ENCODE measurements at regions not wholly inside any gene's neighbourhood (a gene's known extent, or its start where the extent isn't known, plus 50 kb on each side); places are given as distances from the start of the nearest gene placed in this dataset.

DNA sequence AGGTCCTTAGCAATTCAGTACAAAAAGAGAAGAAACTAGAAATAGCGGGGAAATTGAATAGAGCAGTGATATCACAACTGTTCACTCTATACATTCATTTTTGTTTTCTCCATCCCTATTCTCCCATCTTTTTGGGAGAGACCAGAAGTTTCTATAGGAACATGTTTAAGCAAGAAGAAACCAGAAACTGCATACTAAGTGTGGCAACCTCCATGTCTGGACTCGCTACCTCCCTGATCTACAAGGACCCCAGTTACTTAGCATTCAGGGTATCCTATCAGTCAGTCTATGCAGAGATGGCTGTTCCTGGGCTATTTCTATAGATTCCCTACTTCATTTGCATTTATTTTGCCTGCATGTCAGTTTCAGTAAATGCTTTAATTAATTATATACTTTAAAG lies 178.6 kb downstream of the PHLDA1 start:
- DNase-seq, result no peak
- Histone ChIP-seq H3K4me3 (no peak overlapping the region), H3K4me1 (peaks cover 26% of the 10 kb centered on the region), H3K9me3 (replicated peaks) (no peaks in the 10 kb centered on the region), H3K27ac (no peak overlapping the region), H3K27me3 (no peaks in the 10 kb centered on the region), H3K36me3 (no peaks in the 10 kb centered on the region)

DNA sequence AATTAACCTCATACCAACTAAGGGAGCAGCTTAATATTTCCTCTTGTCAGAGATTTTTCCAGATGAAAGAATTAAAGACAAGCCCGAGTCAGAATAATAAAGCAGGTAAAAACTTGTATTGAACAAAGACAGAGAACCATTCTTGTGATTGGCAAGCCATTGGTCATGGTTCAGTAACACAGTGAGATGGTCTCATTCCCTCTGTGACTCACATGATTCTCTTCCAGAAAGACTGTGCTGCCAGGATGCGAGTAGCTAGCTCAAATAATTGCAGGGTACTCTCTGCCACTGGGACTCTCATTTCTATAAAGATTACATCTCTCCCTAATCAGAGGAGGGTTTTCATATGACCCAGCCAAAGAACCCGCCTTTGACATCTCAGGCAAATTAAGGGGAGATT lies 179.4 kb downstream of the PHLDA1 start:
- 0 out of 2 replicates have a peak, but pooled peaks cover 1% of the 10 kb centered on the region for H3K9me3 ChIP-seq (replicated peaks)
- no peak overlapping the region for H3K4me3 ChIP-seq
- H3K27me3 ChIP-seq, result no peaks in the 10 kb centered on the region
- H3K27ac ChIP-seq, result no peak overlapping the region
- no peaks in the 10 kb centered on the region for H3K36me3 ChIP-seq
- peaks cover 27% of the 10 kb centered on the region for H3K4me1 ChIP-seq
- no peak for DNase-seq

DNA sequence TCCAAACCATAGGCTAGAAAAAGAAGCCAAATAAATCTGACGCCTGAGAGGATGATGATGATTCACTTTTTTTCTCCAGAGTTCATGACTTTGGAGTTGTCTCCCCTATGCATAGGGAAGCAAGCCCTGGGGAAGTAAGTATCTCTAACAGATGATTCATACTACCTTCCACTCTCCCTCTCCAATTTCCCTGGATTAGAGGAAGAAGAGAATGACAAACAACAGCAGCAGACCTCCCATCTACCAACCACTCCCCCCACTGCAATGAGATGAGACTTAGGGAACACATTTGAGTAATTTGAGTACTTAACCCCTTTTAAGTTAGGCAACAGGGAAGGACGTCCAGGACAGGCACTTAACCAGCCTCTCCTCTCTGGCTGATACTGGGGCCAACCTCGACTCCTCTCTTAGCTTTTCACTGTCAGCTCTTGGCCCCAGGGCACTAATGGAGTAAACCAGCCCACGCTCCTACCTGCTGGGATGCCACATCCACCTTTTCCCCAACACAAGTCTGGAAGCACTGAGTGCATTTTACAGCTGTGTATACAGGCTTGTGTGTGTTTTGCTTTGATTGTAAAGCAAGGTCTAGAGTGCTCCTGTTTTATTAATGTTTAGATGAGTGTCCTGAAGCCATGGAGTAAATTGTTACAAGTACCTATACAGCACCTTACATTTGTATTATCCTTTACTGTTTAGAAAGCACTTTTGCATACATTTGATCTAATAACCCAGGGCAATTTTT lies 180.7 kb downstream of the PHLDA1 start:
- Histone ChIP-seq H3K27me3 (no peaks in the 10 kb centered on the region), H3K4me3 (no peak overlapping the region), H3K9me3 (replicated peaks) (0 out of 2 replicates have a peak, but pooled peaks cover 2% of the 10 kb centered on the region), H3K36me3 (no peaks in the 10 kb centered on the region), H3K4me1 (peaks cover 27% of the 10 kb centered on the region), H3K27ac (no peak overlapping the region)
- DNase-seq, result peak; percentile 38 to 76

DNA sequence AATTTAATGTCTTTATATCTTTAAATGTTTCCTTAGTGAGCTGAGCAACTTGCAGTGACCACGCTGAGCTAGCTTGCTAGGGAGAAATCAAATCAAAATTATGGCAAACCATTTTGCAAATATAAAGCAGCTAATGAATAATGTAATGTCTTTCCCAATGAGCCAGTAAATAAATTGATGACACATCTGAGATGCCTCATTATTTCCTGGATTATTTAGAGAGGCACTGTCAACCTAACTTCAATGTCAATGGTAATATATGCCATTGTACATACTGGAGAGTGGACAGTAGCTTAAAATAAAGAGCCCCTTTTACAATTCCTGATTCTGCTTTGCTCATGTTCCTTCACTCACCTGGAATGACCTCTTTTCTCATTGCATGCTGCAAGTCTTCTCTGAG lies 182.6 kb downstream of the PHLDA1 start:
- Histone ChIP-seq H3K4me3 (no peak overlapping the region), H3K27me3 (no peaks in the 10 kb centered on the region), H3K36me3 (no peaks in the 10 kb centered on the region), H3K27ac (no peak overlapping the region; the same call in 1 of the 2 replicates), H3K4me1 (peaks cover 27% of the 10 kb centered on the region), H3K9me3 (replicated peaks) (0 out of 2 replicates have a peak, but pooled peaks cover 4% of the 10 kb centered on the region)
- no peak for DNase-seq

DNA sequence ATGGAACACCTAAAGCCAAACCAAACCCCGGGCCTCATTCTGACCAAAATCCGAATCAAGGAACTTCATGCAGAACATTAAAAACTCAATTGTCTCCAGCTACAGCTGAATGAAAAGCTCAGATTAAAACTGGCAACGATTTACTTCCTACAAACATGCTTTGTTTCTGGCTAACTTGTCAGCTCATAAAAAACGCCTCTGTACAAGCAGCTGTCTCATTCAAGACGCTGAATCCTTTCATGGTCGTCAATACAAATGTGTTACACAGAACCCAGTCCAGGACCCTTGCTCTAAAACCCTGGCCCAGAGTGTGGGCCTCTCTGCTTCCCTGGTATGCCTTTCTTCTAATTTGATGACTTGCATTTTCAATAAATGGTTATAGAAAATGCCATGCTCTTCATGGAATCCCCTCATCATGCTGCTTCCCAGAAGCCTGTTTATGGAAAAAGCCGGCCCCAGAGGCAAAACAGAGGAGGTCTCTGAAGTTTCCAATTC lies 183.1 kb downstream of the PHLDA1 start:
- Histone ChIP-seq H3K27me3 (no peaks in the 10 kb centered on the region), H3K27ac (peak overlapping the region; percentile 13), H3K36me3 (no peaks in the 10 kb centered on the region), H3K9me3 (replicated peaks) (0 out of 2 replicates have a peak, but pooled peaks cover 5% of the 10 kb centered on the region), H3K4me3 (no peak overlapping the region; the same call in 1 of the 2 replicates), H3K4me1 (peaks cover 27% of the 10 kb centered on the region)
- peak in 1 of 2 experiments; percentile 47 for DNase-seq

DNA sequence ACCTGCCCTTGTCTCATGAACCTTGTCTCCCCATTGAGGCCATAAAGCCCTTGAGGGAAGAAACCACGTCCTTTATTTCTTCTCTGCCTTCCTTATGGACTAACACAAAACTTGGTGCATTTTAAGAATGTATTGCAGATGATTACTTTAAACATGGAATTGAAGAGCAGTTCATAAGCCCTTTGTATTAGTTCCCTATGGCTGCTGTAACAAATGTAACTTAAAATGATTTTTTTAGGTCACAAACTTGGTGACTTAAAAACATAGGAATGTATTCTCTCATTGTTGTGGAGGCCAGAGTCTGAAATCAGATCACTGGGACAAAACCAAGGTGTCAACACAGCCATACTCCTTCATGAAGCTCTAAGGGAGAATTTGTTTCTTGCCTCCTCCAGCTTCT lies 185.5 kb downstream of the PHLDA1 start:
- no peak for DNase-seq
- Histone ChIP-seq H3K4me3 (no peak overlapping the region), H3K27me3 (no peaks in the 10 kb centered on the region), H3K36me3 (no peaks in the 10 kb centered on the region), H3K27ac (no peak overlapping the region), H3K4me1 (peaks cover 21% of the 10 kb centered on the region), H3K9me3 (replicated peaks) (0 out of 2 replicates have a peak, but pooled peaks cover 5% of the 10 kb centered on the region)

DNA sequence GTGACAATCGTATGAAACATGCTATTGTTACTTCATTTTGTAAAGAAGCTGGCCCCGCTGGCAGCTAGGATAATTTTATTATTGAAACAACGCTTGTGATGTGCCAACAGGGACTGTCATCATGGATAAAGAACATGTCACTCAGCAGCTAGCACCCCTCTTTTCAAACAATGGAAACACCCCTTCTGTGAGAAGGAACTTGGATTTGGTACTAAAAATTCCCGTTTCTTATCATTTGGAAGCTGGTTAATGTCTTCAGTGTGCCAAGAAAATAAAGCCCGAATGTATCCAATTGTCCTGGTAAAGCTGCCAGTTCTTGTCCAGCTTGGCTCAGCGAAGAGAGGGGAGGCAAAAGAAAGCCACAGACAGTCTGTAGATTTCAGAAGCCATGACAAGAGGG lies 186.6 kb downstream of the PHLDA1 start:
- DNase-seq, result no peak
- peaks cover 12% of the 10 kb centered on the region for H3K4me1 ChIP-seq
- 0 out of 2 replicates have a peak, but pooled peaks cover 5% of the 10 kb centered on the region for H3K9me3 ChIP-seq (replicated peaks)
- H3K27ac ChIP-seq, result no peak overlapping the region
- H3K36me3 ChIP-seq, result no peaks in the 10 kb centered on the region
- no peak overlapping the region for H3K4me3 ChIP-seq
- no peaks in the 10 kb centered on the region for H3K27me3 ChIP-seq

DNA sequence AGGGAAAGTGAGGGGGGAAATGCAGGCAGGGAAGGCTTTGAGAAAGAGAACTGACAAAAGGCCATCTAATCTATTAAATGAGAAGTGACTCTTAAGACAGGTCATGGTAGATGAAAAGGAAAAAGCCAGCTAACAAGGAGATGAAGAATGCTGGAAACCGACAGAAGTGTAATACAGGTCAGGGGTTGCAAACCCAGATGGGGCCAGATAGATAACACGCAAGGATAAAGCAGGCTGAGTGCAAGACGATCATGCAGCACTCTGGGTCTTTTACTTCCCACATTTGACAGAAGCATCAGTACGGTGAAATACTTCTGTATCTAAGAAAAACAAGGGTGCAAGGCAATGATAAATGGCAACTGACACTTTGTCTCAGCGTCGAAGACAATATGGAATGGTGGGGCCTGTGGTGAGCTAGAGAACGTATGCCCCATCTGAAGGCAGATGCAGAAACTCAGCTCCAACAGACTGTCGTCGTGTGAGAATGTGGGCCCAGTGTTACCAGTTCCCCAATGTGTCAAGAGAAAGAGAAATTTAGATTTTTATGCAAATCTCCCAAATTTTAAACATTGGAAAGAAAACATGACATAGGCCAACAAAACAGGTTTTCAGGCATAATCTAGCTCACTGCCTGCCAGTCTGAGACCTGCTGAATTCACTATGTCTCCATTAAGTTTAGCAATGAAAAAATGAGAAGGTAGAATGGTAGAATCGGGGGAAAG lies 187.4 kb downstream of the PHLDA1 start:
- peaks cover 11% of the 10 kb centered on the region for H3K4me1 ChIP-seq
- H3K9me3 ChIP-seq (replicated peaks), result 0 out of 2 replicates have a peak, but pooled peaks cover 5% of the 10 kb centered on the region
- no peaks in the 10 kb centered on the region for H3K27me3 ChIP-seq
- DNase-seq, result no peak
- H3K36me3 ChIP-seq, result no peaks in the 10 kb centered on the region
- no peak overlapping the region for H3K27ac ChIP-seq
- H3K4me3 ChIP-seq, result no peak overlapping the region

DNA sequence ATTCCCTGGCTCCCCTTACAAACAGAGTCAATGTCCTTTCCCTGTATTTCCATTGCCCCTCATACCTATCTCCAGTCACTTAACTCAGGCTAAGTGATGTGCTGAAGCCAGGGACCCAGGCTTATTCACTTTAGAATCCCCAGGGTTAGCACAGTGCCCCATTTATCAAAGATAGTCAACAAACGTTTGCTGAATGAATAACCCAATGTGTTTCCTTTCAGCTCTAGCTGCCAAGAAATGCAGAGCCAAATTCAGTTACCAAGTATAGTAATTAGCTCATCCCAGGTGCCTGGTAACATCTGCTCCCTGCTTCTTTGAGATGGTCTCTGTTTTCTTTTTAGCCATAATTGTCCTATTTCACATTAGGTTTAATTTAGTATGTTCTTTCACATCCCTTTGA lies 189.5 kb downstream of the PHLDA1 start:
- Histone ChIP-seq H3K36me3 (no peaks in the 10 kb centered on the region), H3K4me1 (peaks cover 10% of the 10 kb centered on the region), H3K27me3 (no peaks in the 10 kb centered on the region), H3K9me3 (replicated peaks) (0 out of 2 replicates have a peak, but pooled peaks cover 3% of the 10 kb centered on the region), H3K4me3 (no peak overlapping the region), H3K27ac (no peak overlapping the region)
- no peak for DNase-seq

DNA sequence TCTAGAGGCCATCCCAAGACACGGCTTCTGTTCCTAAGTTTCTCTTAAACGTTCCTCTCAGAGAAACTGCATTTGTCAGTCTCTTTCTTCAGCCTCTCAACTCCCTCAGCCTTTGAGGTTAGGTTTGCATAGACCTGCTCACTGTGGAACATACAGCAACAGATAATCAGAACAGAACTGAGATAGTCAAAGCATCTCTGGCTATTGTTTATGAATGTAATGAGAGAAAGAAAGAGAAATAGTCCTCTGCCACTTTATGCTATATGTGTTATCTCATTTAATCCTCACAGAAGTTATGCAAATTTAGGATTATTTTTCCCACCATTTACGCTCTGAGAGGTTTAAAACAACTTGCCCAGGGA lies 190.6 kb downstream of the PHLDA1 start:
- DNase-seq, result no peak
- Histone ChIP-seq H3K9me3 (replicated peaks) (0 out of 2 replicates have a peak, but pooled peaks cover 2% of the 10 kb centered on the region), H3K4me3 (no peak overlapping the region), H3K4me1 (peaks cover 22% of the 10 kb centered on the region), H3K27ac (no peak overlapping the region), H3K27me3 (no peaks in the 10 kb centered on the region), H3K36me3 (no peaks in the 10 kb centered on the region)

DNA sequence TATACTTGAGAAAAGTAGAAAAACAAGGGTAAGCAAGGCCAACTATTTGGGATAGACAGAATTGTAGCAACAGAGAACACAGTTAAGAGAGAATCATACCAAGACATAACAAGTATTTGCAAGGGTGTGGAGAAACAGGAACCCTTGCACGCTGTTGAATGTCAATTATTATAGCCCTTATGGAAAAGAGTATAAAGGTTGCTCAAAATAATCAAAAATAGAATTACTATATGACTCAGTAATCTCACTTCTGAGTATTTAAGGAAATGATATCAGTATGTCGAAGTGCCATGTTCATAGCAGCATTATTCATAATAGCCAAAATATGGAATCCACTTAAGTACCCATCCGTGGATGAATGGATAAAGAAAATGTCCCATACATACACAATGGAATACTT lies 193.3 kb downstream of the PHLDA1 start:
- no peak overlapping the region for H3K27ac ChIP-seq
- DNase-seq, result no peak
- H3K9me3 ChIP-seq (replicated peaks), result no peaks in the 10 kb centered on the region
- H3K4me1 ChIP-seq, result peaks cover 23% of the 10 kb centered on the region
- no peak overlapping the region for H3K4me3 ChIP-seq
- no peaks in the 10 kb centered on the region for H3K27me3 ChIP-seq
- no peaks in the 10 kb centered on the region for H3K36me3 ChIP-seq

DNA sequence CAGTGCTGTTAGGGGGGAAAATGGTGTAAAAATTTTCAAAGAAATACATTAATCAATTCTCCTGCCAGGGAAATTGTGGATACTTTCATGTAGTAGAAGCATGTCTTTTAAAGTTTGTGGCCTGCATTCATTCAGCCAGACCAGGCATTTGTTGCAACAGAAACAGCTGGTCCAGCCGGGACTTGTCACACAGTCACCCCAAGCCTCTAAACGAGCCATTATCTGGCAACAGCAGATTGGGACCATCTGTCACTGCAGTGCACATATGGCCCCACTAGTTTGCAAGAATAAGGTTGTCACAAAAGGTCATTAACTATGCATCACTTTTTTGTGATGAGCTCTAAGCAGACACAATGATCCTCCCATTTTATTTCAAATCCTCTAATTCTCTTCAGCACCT lies 193.9 kb downstream of the PHLDA1 start:
- no peaks in the 10 kb centered on the region for H3K27me3 ChIP-seq
- DNase-seq, result peak; percentile 51 to 75
- H3K36me3 ChIP-seq, result no peaks in the 10 kb centered on the region
- H3K4me1 ChIP-seq, result peaks cover 23% of the 10 kb centered on the region
- no peak overlapping the region for H3K27ac ChIP-seq
- no peak overlapping the region for H3K4me3 ChIP-seq
- H3K9me3 ChIP-seq (replicated peaks), result no peaks in the 10 kb centered on the region

DNA sequence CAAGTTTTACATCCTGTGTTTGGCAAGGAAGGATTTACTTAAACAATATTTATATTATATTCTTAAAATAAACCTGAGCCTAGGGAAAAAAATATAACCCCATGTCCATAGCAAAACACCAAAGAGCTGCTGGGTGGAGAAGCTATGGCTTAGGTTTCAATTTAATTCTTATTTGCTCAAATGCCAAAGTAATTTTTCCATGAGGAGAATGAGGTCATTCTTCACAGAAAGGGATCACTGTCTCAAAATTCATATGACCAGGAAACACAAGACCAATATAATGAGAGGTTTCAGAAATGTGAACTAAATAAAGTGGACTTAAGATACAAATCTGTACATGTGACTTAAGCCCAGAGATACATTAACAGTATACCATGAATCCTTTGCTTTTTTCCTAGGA lies 195.0 kb downstream of the PHLDA1 start:
- no peaks in the 10 kb centered on the region for H3K36me3 ChIP-seq
- no peaks in the 10 kb centered on the region for H3K9me3 ChIP-seq (replicated peaks)
- H3K4me1 ChIP-seq, result peaks cover 25% of the 10 kb centered on the region
- H3K4me3 ChIP-seq, result no peak overlapping the region
- H3K27ac ChIP-seq, result no peak overlapping the region
- no peaks in the 10 kb centered on the region for H3K27me3 ChIP-seq
- DNase-seq, result peak in 1 of 2 experiments; percentile 38

DNA sequence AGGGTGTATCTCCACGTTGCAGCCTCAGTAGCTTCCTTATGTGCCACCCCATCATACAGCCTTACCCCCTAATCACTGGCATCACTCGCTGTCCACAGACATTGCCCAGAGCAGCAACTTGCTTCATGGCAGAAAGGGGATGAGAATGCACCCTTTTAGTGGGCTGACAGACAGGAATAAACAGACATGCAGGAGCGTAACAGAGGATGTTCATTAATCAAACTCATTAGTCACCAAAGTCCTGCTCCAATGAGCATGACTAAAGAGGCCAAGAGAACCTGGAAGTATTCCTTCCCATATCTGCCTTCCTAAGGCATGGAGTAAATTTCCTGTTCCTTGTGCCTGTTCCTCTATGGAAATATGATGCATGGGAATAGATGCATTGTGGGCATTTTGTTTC lies 197.0 kb downstream of the PHLDA1 start:
- no peaks in the 10 kb centered on the region for H3K9me3 ChIP-seq (replicated peaks)
- H3K4me1 ChIP-seq, result peaks cover 32% of the 10 kb centered on the region
- no peak for DNase-seq
- no peaks in the 10 kb centered on the region for H3K36me3 ChIP-seq
- H3K27me3 ChIP-seq, result no peaks in the 10 kb centered on the region
- no peak overlapping the region for H3K4me3 ChIP-seq
- no peak overlapping the region for H3K27ac ChIP-seq

DNA sequence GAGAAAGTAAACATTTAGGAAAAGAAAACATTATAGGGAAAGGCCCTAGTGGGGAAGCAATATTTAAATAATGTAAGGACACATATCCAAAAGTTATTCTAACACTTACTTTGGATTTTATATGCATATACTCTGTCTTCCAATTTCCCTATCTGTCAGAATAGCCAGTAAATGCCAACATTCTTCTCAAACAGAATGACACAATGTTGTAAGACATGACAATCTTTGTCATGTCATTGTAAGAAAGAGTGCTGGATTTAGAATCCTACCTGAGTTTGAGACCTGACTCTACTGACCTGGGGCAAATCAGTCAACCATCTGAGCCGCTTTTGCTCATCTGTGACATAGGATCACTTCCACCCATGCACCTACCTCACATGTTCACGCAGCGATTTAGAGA lies 198.3 kb downstream of the PHLDA1 start:
- no peak for DNase-seq
- H3K27me3 ChIP-seq, result no peaks in the 10 kb centered on the region
- no peak overlapping the region for H3K4me3 ChIP-seq
- H3K36me3 ChIP-seq, result no peaks in the 10 kb centered on the region
- peaks cover 32% of the 10 kb centered on the region for H3K4me1 ChIP-seq
- H3K9me3 ChIP-seq (replicated peaks), result no peaks in the 10 kb centered on the region
- H3K27ac ChIP-seq, result no peak overlapping the region

Data from SJCRH30 (cell line).